ENCODE measurements at regions not wholly inside any gene's neighbourhood (a gene's known extent, or its start where the extent isn't known, plus 50 kb on each side); places are given as distances from the start of the nearest gene placed in this dataset.
"Not testable (repeated sequence)": the region's sequence is repeated elsewhere in the genome, so short reads cannot be mapped to it uniquely, and the experiment has no call there.

- no peak for ATAC-seq
Measured at GRCh38 chr4:72875545-72875944, 194.0 kb downstream of the COX18 start.

- ATAC-seq: no peak
Measured at GRCh38 chr4:72875138-72875537, 194.4 kb downstream of the COX18 start.

GRCh38 chr4:72864898-72865297, 204.6 kb downstream of the COX18 start:
- ATAC-seq: no peak

- not testable (repeated sequence) for ATAC-seq
Measured at GRCh38 chr4:72864277-72864676, 205.2 kb downstream of the COX18 start.

GRCh38 chr4:72860766-72861165, 208.8 kb downstream of the COX18 start:
- ATAC-seq: no peak

- ATAC-seq: no peak
Measured at GRCh38 chr4:72858328-72858727, 211.2 kb downstream of the COX18 start.

GRCh38 chr4:72857787-72858186, 211.7 kb downstream of the COX18 start:
- ATAC-seq: no peak

GRCh38 chr4:72857216-72857615, 212.3 kb downstream of the COX18 start:
- ATAC-seq: no peak

GRCh38 chr4:72846280-72847111, 223.0 kb downstream of the COX18 start:
- no peak for ATAC-seq

GRCh38 chr4:72843466-72843865, 226.1 kb downstream of the COX18 start:
- ATAC-seq: no peak

GRCh38 chr4:72842323-72842722, 227.2 kb downstream of the COX18 start:
- ATAC-seq: no peak

GRCh38 chr4:72840166-72840565, 229.3 kb downstream of the COX18 start:
- ATAC-seq: not testable (repeated sequence)

GRCh38 chr4:72828864-72829263, 240.7 kb downstream of the COX18 start:
- ATAC-seq: no peak

- no peak for ATAC-seq
Measured at GRCh38 chr4:72827968-72828367, 241.5 kb downstream of the COX18 start.

GRCh38 chr4:72820107-72820506, 249.4 kb downstream of the COX18 start:
- no peak for ATAC-seq

GRCh38 chr4:72817012-72817411, 248.0 kb upstream of the ADAMTS3 start:
- ATAC-seq: no peak

GRCh38 chr4:72814241-72814640, 245.2 kb upstream of the ADAMTS3 start:
- no peak for ATAC-seq

GRCh38 chr4:72809208-72809607, 240.2 kb upstream of the ADAMTS3 start:
- ATAC-seq: no peak

GRCh38 chr4:72805284-72805683, 236.3 kb upstream of the ADAMTS3 start:
- no peak for ATAC-seq

GRCh38 chr4:72797486-72797885, 228.5 kb upstream of the ADAMTS3 start:
- no peak for ATAC-seq

GRCh38 chr4:72791054-72791453, 222.0 kb upstream of the ADAMTS3 start:
- ATAC-seq: no peak

- ATAC-seq: no peak
Measured at GRCh38 chr4:72786401-72786990, 217.5 kb upstream of the ADAMTS3 start.

GRCh38 chr4:72779241-72779640, 210.2 kb upstream of the ADAMTS3 start:
- no peak for ATAC-seq

- no peak for ATAC-seq
Measured at GRCh38 chr4:72777436-72777835, 208.4 kb upstream of the ADAMTS3 start.

Measured in esophagus mucosa (tissue), 1 donor.